ENCODE measurements at regions not wholly inside any gene's neighbourhood (a gene's known extent, or its start where the extent isn't known, plus 50 kb on each side); places are given as distances from the start of the nearest gene placed in this dataset.

DNA sequence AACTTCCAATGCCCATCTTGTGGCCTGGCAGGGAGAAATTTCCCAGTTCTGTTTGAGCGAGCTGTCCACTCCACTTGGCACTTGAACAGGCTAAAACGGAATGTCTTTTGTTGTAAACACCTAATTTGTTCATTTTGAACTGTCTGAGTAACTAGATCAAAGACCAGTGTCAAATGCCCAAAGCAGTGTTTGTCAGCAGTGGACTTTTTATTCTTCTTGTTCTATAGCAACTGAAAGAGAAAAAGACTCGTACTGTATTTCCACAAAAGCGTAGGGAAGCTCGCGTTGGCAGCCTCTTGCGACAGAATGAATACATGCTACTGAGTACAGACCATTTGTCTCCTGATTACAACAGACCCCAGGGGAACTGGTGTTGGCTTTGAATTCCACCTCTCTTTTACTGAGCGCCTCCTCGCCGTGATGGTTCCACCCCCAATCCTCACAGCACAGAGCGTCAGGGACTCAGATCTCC lies 601.8 kb upstream of the ZNF608 start:
- no peaks in the 10 kb centered on the region for H3K9me3 ChIP-seq (replicated peaks in 1 of 3)
- no peaks in the 10 kb centered on the region for H3K4me1 ChIP-seq (replicated peaks in 1 of 2)
- no peaks in the 10 kb centered on the region for H3K27me3 ChIP-seq
- intact Hi-C loops (cut with DNase I), result no loop called here
- H3K36me3 ChIP-seq (replicated peaks in 1 of 2), result no peaks in the 10 kb centered on the region
- TF ChIP-seq POLR2A (IDR thresholded peaks at IDR 0.05), result no peak
- TF ChIP-seq, protein P1, sequence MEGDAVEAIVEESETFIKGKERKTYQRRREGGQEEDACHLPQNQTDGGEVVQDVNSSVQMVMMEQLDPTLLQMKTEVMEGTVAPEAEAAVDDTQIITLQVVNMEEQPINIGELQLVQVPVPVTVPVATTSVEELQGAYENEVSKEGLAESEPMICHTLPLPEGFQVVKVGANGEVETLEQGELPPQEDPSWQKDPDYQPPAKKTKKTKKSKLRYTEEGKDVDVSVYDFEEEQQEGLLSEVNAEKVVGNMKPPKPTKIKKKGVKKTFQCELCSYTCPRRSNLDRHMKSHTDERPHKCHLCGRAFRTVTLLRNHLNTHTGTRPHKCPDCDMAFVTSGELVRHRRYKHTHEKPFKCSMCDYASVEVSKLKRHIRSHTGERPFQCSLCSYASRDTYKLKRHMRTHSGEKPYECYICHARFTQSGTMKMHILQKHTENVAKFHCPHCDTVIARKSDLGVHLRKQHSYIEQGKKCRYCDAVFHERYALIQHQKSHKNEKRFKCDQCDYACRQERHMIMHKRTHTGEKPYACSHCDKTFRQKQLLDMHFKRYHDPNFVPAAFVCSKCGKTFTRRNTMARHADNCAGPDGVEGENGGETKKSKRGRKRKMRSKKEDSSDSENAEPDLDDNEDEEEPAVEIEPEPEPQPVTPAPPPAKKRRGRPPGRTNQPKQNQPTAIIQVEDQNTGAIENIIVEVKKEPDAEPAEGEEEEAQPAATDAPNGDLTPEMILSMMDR (IDR thresholded peaks at IDR 0.05), result no peak
- DNase-seq, result no peak
- WGBS, 4 donors, result 78 to 87% (median 85%) methylated on average over 11 of the region's 11 CpGs
- no peak overlapping the region for H3K27ac ChIP-seq
- no peak overlapping the region for H3K4me3 ChIP-seq

DNA sequence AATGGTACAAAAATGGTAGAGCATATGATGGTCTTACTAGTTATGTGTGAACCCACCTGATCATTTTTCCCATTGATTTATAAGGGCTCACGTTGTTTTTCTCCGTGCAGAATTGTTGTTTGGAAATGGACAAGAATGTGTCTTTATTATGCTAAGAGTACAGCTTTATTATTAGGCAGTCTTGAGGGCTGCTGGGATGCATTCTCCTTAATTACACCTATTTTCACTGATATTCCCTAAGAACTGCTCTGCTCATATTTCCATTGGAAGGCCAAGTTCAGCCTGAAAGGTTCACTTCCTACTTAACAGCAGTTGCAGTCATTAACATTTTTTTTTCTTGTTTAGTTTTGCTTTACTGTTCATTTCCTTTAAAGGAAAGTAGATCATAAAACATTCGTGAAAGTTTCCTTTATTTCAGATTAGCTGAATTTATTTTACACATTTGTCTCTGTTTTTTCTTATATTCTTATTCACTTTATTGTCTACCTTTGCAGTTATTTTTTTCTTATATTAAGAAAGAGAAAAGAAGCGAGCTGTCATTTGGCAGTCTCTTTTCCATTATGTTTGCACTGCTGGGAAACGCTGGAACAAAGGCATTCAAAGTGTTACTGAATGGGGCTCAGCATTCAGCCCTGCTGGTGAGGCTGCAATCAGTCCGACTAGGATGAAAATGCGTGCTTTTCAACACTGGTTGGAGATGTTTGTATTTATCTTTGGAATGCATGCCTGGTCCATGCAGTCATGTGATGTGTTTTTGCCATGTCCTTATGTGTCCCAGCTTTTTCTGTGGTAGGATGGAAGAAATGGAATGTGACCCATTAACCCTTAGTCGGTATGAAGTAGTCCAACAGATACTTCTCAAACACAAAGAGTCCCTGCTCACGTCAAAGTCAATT lies 602.7 kb upstream of the ZNF608 start:
- 63 to 73% (median 69%) methylated on average over 9 of the region's 9 CpGs for WGBS, 4 donors
- no peaks in the 10 kb centered on the region for H3K27me3 ChIP-seq
- intact Hi-C loops (cut with DNase I), result no loop called here
- no peak overlapping the region for H3K4me3 ChIP-seq
- TF ChIP-seq POLR2A (IDR thresholded peaks at IDR 0.05), result no peak
- TF ChIP-seq, protein P1 (IDR thresholded peaks at IDR 0.05), result peak in 1 of 6 experiments; percentile 9
- H3K9me3 ChIP-seq (replicated peaks in 1 of 3), result no peaks in the 10 kb centered on the region
- DNase-seq, result no peak
- H3K27ac ChIP-seq, result no peak overlapping the region
- no peaks in the 10 kb centered on the region for H3K36me3 ChIP-seq (replicated peaks in 1 of 2)
- no peaks in the 10 kb centered on the region for H3K4me1 ChIP-seq (replicated peaks in 1 of 2)

DNA sequence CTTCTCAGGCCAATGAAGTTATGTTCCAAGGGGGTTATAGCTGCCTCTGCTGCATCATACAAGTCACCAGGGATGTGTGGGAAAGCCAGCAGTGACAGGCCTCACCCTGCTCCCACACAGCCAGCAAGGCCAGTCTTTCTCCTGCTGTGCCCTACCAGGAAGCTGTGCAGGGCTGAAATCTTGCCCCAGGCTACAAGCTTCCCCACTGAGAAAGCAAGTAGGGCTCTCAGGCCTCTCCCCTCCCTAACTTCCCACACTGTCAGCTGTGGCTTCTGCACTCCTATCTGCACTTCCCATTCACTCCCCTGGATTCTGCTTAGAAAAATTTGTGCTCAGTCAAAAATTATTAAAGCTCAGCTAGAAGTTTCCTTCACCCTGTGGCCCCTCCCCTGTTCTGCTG lies 611.2 kb upstream of the ZNF608 start:
- TF ChIP-seq, protein P1 (IDR thresholded peaks at IDR 0.05), result no peak
- TF ChIP-seq POLR2A (IDR thresholded peaks at IDR 0.05), result no peak
- H3K4me3 ChIP-seq, result no peak overlapping the region
- peaks cover 0 to 7% (median 3%) of the 10 kb centered on the region in 3 donors for H3K9me3 ChIP-seq (replicated peaks in 1 of 3)
- H3K27ac ChIP-seq, result no peak overlapping the region
- H3K36me3 ChIP-seq (replicated peaks in 1 of 2), result no peaks in the 10 kb centered on the region
- H3K27me3 ChIP-seq, result no peaks in the 10 kb centered on the region
- no peaks in the 10 kb centered on the region for H3K4me1 ChIP-seq (replicated peaks in 1 of 2)
- intact Hi-C loops (cut with DNase I), result no loop called here
- DNase-seq, result no peak

DNA sequence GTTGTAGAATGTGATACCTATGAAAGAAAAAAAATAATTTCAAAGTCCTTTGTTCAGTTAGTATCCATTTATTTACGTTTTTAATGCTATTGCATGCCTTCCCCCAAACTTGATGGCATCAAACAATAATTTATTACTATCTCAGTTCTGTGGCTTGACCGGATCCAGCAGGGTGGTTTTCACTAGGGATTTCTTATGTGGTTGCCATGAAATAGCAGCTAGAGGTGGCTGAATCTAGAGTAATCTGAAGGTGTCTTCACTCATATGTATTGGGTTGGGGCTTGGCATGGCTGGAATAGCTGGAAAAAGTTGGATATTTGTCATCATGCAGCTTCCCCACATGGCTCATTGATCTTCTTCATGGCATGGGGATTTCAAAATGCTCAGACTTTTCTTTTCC lies 619.3 kb upstream of the ZNF608 start:
- intact Hi-C loops (cut with DNase I), result no loop called here
- TF ChIP-seq, protein P1 (IDR thresholded peaks at IDR 0.05), result no peak
- TF ChIP-seq POLR2A (IDR thresholded peaks at IDR 0.05), result no peak
- no peaks in the 10 kb centered on the region for H3K27me3 ChIP-seq
- H3K4me3 ChIP-seq, result no peak overlapping the region
- DNase-seq, result no peak
- H3K27ac ChIP-seq, result no peak overlapping the region
- WGBS, 4 donors, result 77 to 92% (median 82%) methylated on average over 2 of the region's 2 CpGs
- H3K36me3 ChIP-seq (replicated peaks in 1 of 2), result no peaks in the 10 kb centered on the region
- no peaks in the 10 kb centered on the region for H3K4me1 ChIP-seq (replicated peaks in 1 of 2)
- H3K9me3 ChIP-seq (replicated peaks in 1 of 3), result no peaks in the 10 kb centered on the region
